K562 (cell line): ENCODE measurements at regions not wholly inside any gene's neighbourhood (a gene's known extent, or its start where the extent isn't known, plus 50 kb on each side); places are given as distances from the start of the nearest gene placed in this dataset.

Source experiments
- ATAC-seq: fragments of 200-7000 bp; cut with Tn5 transposase; 3 replicates; pipeline ENCODE4 v1.9.1; 2020; ENCODE audit warnings: moderate library complexity
- BruUV-seq: library from RNA; stranded (reverse); fragments of 400-500 nt; replicated peaks from 2 replicates; lab custom pipeline; 2021; lab: Mats Ljungman, UMichigan
- CTCF ChIA-PET: fragments of 300-600 bp; formaldehyde crosslinking; extraction: SDS; loops from one replicate; lab custom pipeline; 2021; ENCODE audit warnings: low intra/inter-chr PET ratio; lab: Yijun Ruan, JAX
- POLR2A ChIA-PET: fragments of 300-600, 350-650 bp; sonication (Branson Sonifier 250); formaldehyde crosslinking; extraction: SDS; loops from one replicate; lab custom pipeline; 2021; ENCODE audit warnings: antibody characterized with exemption, inconsistent platforms; lab: Yijun Ruan, JAX
- DNase-seq, 4 experiments: peaks; one replicate each; pipeline versions ENCODE4 v3.0.0 to v3.0.0-alpha.2; 2011 to 2018; ENCODE audit warnings: low spot score in 3 of 4, mixed read lengths in 3 of 4; ENCODE audit errors: extremely low read depth in 1 of 4
- FAIRE-seq: peaks from 2 replicates; lab custom pipeline; 2011; peaks lifted over from hg19 to GRCh38; lab: Jason Lieb, UNC
- H2AFZ ChIP-seq: 2 replicates; pipeline ENCODE4 v1.6.0; 2011; ENCODE audit warnings: low read depth, low read length, control low read depth, inconsistent platforms
- H3K27ac ChIP-seq: fragments of 200-600 bp; 3 replicates; pipeline ENCODE4 v1.8.0; 2011; ENCODE audit warnings: low read depth, mild to moderate bottlenecking, control low read depth, inconsistent platforms, low read length, moderate library complexity, mixed read lengths; ENCODE audit errors: extremely low read depth
- H3K27me3 ChIP-seq, 2 experiments: fragments of 300-600 bp in 1 of 2; 2 replicates in 1 of 2; 3 replicates in 1 of 2; pipeline versions ENCODE4 v1.6.0 to v1.8.0; 2011; ENCODE audit warnings: inconsistent platforms in 2 of 2, low read length in 2 of 2, mild to moderate bottlenecking in 1 of 2, mixed read lengths in 1 of 2, moderate library complexity in 1 of 2; ENCODE audit not compliant: control insufficient read depth in 2 of 2, insufficient read depth in 2 of 2
- H3K36me3 ChIP-seq: fragments of 300-600 bp; 3 replicates; pipeline ENCODE4 v1.8.0; 2011; ENCODE audit warnings: mild to moderate bottlenecking, low read length, inconsistent platforms; ENCODE audit not compliant: control insufficient read depth, insufficient read depth
- H3K4me1 ChIP-seq, 2 experiments: fragments of 200-600 bp in 1 of 2; replicated peaks in 1 of 2; 2 replicates in 1 of 2; 3 replicates in 1 of 2; pipeline versions ENCODE4 v1.5.1 to v1.8.0; 2011; ENCODE audit warnings: inconsistent platforms in 2 of 2, low read length in 2 of 2, mild to moderate bottlenecking in 1 of 2, mixed read lengths in 1 of 2, moderate library complexity in 1 of 2; ENCODE audit not compliant: control insufficient read depth in 2 of 2, insufficient read depth in 2 of 2
- H3K4me2 ChIP-seq: 2 replicates; pipeline ENCODE4 v1.6.1; 2011; ENCODE audit warnings: low read length, control low read depth, inconsistent platforms, mixed read lengths; ENCODE audit not compliant: insufficient read depth
- H3K4me3 ChIP-seq: fragments of 200-600 bp; sonication (generic), shearing (Covaris generic); 2 replicates; pipeline ENCODE4 v1.5.1; 2016; ENCODE audit warnings: control low read depth, inconsistent platforms
- H3K79me2 ChIP-seq: fragments of 200-600 bp; 3 replicates; pipeline ENCODE4 v1.8.0; 2011; ENCODE audit warnings: low read length, inconsistent platforms; ENCODE audit not compliant: control insufficient read depth, insufficient read depth
- H3K9ac ChIP-seq, 2 experiments: 2 replicates each; pipeline versions ENCODE4 v1.6.0 to v1.6.1; 2011; ENCODE audit warnings: low read depth in 2 of 2, low read length in 2 of 2, control low read depth in 1 of 2, inconsistent platforms in 1 of 2, mild to moderate bottlenecking in 1 of 2, mixed read lengths in 1 of 2; ENCODE audit not compliant: insufficient read depth in 1 of 2
- H3K9me1 ChIP-seq: one replicate; pipeline ENCODE4 v1.6.0; 2011; ENCODE audit warnings: inconsistent platforms, mild to moderate bottlenecking, low read length, moderate library complexity; ENCODE audit not compliant: control insufficient read depth, insufficient read depth
- H3K9me3 ChIP-seq: replicated peaks from 2 replicates; pipeline ENCODE4 v1.5.1; 2011; ENCODE audit warnings: low read depth, low read length, inconsistent platforms; ENCODE audit not compliant: control insufficient read depth, insufficient read depth
- H4K20me1 ChIP-seq: replicated peaks from 2 replicates; pipeline ENCODE4 v1.6.1; 2011; ENCODE audit warnings: low read length, inconsistent platforms, mixed read lengths; ENCODE audit not compliant: control insufficient read depth, insufficient read depth
- CC2D1A ChIP-seq: fragments of 450-650 bp; IDR thresholded peaks from 2 replicates; pipeline ENCODE4 v1.6.1; 2017; ENCODE audit warnings: mild to moderate bottlenecking
- CTCF ChIP-seq, 3 experiments: IDR thresholded peaks in 2 of 3; conservative IDR thresholded peaks in 1 of 3; 2 replicates each; pipeline ENCODE4 v1.5.1; 2011 to 2012; ENCODE audit warnings: low read length in 3 of 3, mild to moderate bottlenecking in 3 of 3, control low read depth in 2 of 3, improper control_type of control experiment in 1 of 3, inconsistent platforms in 1 of 3, low read depth in 1 of 3, mixed read lengths in 1 of 3, moderate library complexity in 1 of 3; ENCODE audit not compliant: insufficient read depth in 2 of 3
- DMBX1 ChIP-seq: fragments of 250-450 bp; sonication (Bioruptor Pico); IDR thresholded peaks from 2 replicates; pipeline ENCODE4 v1.8.0; 2022; ENCODE audit warnings: inconsistent platforms, mild to moderate bottlenecking, moderate library complexity, borderline replicate concordance
- DPF2 ChIP-seq: fragments of 450-650 bp; IDR thresholded peaks from 2 replicates; pipeline ENCODE4 v1.6.1; 2016
- GTF2B ChIP-seq: IDR thresholded peaks from 2 replicates; pipeline ENCODE4 v1.6.1; 2011; ENCODE audit not compliant: insufficient read length; ENCODE audit errors: extremely low read depth
- HIVEP1 ChIP-seq: fragments of 250-450 bp; sonication (Bioruptor Pico); IDR thresholded peaks from 2 replicates; pipeline ENCODE4 v1.4.0; 2020; ENCODE audit warnings: mild to moderate bottlenecking
- HNRNPL ChIP-seq: fragments of 200-400 bp; formaldehyde crosslinking; IDR thresholded peaks from 2 replicates; pipeline ENCODE4 v1.6.1; 2017; ENCODE audit warnings: low read depth, mild to moderate bottlenecking, low read length
- MAFF ChIP-seq: IDR thresholded peaks from 2 replicates; pipeline ENCODE4 v1.6.1; 2012; ENCODE audit warnings: low read length, improper control_type of control experiment
- NR2C1 ChIP-seq, 2 experiments: fragments of 450-650 bp; IDR thresholded peaks; 2 replicates each; pipeline ENCODE4 v1.6.1; 2017; ENCODE audit warnings: mild to moderate bottlenecking in 2 of 2, antibody characterized with exemption in 1 of 2, inconsistent platforms in 1 of 2, missing compliant biosample characterization in 1 of 2, missing genetic modification characterization in 1 of 2
- RAD21 ChIP-seq, 2 experiments: fragments of 250-450 bp in 1 of 2; fragments of 450-650 bp in 1 of 2; sonication (Bioruptor Pico) in 1 of 2; formaldehyde crosslinking in 1 of 2; IDR thresholded peaks in 1 of 2; conservative IDR thresholded peaks in 1 of 2; 2 replicates each; pipeline versions ENCODE4 v1.4.0 to v1.8.0; 2020 to 2022; ENCODE audit warnings: mild to moderate bottlenecking in 2 of 2, moderate library complexity in 1 of 2
- SMARCE1 ChIP-seq: fragments of 450-650 bp; IDR thresholded peaks from 2 replicates; pipeline ENCODE4 v1.7.1; 2016; ENCODE audit warnings: mild to moderate bottlenecking
- SRSF7 ChIP-seq: fragments of 200-400 bp; formaldehyde crosslinking; optimal IDR thresholded peaks from 2 replicates; pipeline ENCODE3; 2017; ENCODE audit warnings: mild to moderate bottlenecking, low read depth, low read length
- ZBTB17 ChIP-seq: fragments of 450-650 bp; formaldehyde crosslinking; IDR thresholded peaks from 2 replicates; pipeline ENCODE4 v1.4.0; 2020; ENCODE audit warnings: mild to moderate bottlenecking
- ZEB2 ChIP-seq: fragments of 450-650 bp; IDR thresholded peaks from 2 replicates; pipeline ENCODE4 v1.6.1; 2016
- ZNF280A ChIP-seq: fragments of 450-650 bp; IDR thresholded peaks from 2 replicates; pipeline ENCODE4 v1.6.1; 2018; ENCODE audit warnings: mild to moderate bottlenecking, low read depth; ENCODE audit not compliant: partially characterized antibody
- ZNF780A ChIP-seq: fragments of 250-450 bp; sonication (Bioruptor Pico); IDR thresholded peaks from 2 replicates; pipeline ENCODE4 v1.5.0; 2021; ENCODE audit warnings: mild to moderate bottlenecking
- WGBS: fragments of 100-300 bp; shearing (Covaris generic); methylation state at CpG from one replicate; pipeline ENCODE4 v1.1.6; 2016; ENCODE audit warnings: low coverage, mixed read lengths; ENCODE audit not compliant: insufficient coverage; ENCODE audit errors: missing lambda C conversion rate; 5-methylcytosine and 5-hydroxymethylcytosine counted together
- in situ Hi-C: fragments of 300-500 bp; cut with MboI; formaldehyde crosslinking; loops from 4 replicates; pipeline ENCODE4 v1.15.0; 2018; ENCODE audit warnings: inconsistent platforms, mixed read lengths
- intact Hi-C: fragments of 100-400 bp; cut with micrococcal nuclease; formaldehyde crosslinking; loops from 2 replicates; pipeline ENCODE4 v1.14.2; 2022

GRCh38 chr14:55801121-55801520 lies 221.1 kb downstream of the KTN1 start (continued):
- TF ChIP-seq NR2C1 (IDR thresholded peaks at IDR 0.05) = no peak
- TF ChIP-seq NR2C1 (tag; IDR thresholded peaks at IDR 0.05) = 0 out of 2 replicates have a peak, but pooled peaks have one; percentile 28
- peak; percentile 72; the same call in 1 of the 2 replicates for TF ChIP-seq DMBX1
- TF ChIP-seq HIVEP1 = no peak

GRCh38 chr14:55802986-55803872 lies 223.2 kb downstream of the KTN1 start:
- Histone ChIP-seq H3K27ac (no peak overlapping the region), H3K9ac (no peak overlapping the region), H3K9me3 (no peaks in the 10 kb centered on the region), H3K9me1 (no peaks in the 10 kb centered on the region), H2AFZ (no peak overlapping the region), H3K4me1 (peaks cover 4 to 28% of the 10 kb centered on the region in 2 experiments; a peak in 4 of 5 replicates), H4K20me1 (0 out of 2 replicates have a peak, but pooled peaks cover 3% of the 10 kb centered on the region), H3K4me3 (no peak overlapping the region), H3K27me3 (no peaks in the 10 kb centered on the region), H3K79me2 (no peaks in the 10 kb centered on the region), H3K4me2 (no peak overlapping the region), H3K36me3 (no peaks in the 10 kb centered on the region)
- ATAC-seq (peak; percentile 73), FAIRE-seq (no peak), DNase-seq (peak; percentile 6 to 38 (median 21))
- ChIA-PET CTCF (interaction anchor here (0.5 kb wide), 1 partner anchor 1150 kb away, joined by 5 read pairs; no protein-coding TSS in a partner anchor), POLR2A (interaction anchor here (0.9 kb wide), 1 partner anchor 9 kb away, joined by 4 read pairs; no protein-coding TSS in a partner anchor)
- BruUV-seq = no TSS peak
- intact Hi-C loops (no loop called here), in situ Hi-C loops (no loop called here)
- 36% methylated on average over 4 of the region's 4 CpGs for WGBS
- peak; percentile 95 for TF ChIP-seq ZBTB17 (CRISPR knock-in tag)
- peak; percentile 62 for TF ChIP-seq ZEB2
- peak; percentile 77 for TF ChIP-seq MAFF
- peak; percentile 54; the same call in 1 of the 2 replicates for TF ChIP-seq DPF2
- no peak for TF ChIP-seq ZNF280A
- no peak for TF ChIP-seq CC2D1A
- TF ChIP-seq SMARCE1 = peak; percentile 51; the same call in 1 of the 2 replicates
- TF ChIP-seq HNRNPL = no peak
- peak in 2 of 3 experiments; percentile 25 to 35; a peak in 2 of 6 replicates for TF ChIP-seq CTCF (IDR thresholded peaks at IDR 0.05 in 2 of 3, conservative IDR thresholded peaks at IDR 0.05 in 1 of 3; ENCODE audit: insufficient read depth in 2 of 3, low read depth in 1 of 3, low read length in 3 of 3)
- TF ChIP-seq GTF2B = no peak
- TF ChIP-seq RAD21 (CRISPR knock-in tag; conservative IDR thresholded peaks at IDR 0.05 in 1 of 2, IDR thresholded peaks at IDR 0.05 in 1 of 2) = peak in 1 of 2 experiments; percentile 42; a peak in 2 of 4 replicates
- no peak for TF ChIP-seq ZNF780A (CRISPR knock-in tag)
- no peak for TF ChIP-seq SRSF7
